MCF 10A (cell line): ENCODE measurements at regions not wholly inside any gene's neighbourhood (a gene's known extent, or its start where the extent isn't known, plus 50 kb on each side); places are given as distances from the start of the nearest gene placed in this dataset.

ENCODE experiments used
- BruUV-seq: library from RNA; stranded (reverse); fragments of 400-500 nt; replicated peaks from 2 replicates; lab custom pipeline; 2021; lab: Mats Ljungman, UMichigan
- CTCF ChIA-PET: fragments of 300-600 bp; sonication (Branson Sonifier 250); formaldehyde crosslinking; extraction: SDS; loops from one replicate; lab custom pipeline; 2021; ENCODE audit warnings: antibody characterized with exemption, inconsistent platforms; lab: Yijun Ruan, JAX
- POLR2A ChIA-PET: fragments of 300-600, 350-650 bp; sonication (Branson Sonifier 250); formaldehyde crosslinking; extraction: SDS; loops from one replicate; lab custom pipeline; 2020; ENCODE audit warnings: antibody characterized with exemption, inconsistent platforms; lab: Yijun Ruan, JAX
- DNase-seq: peaks from one replicate; pipeline ENCODE4 v3.0.0-alpha.2; 2018; ENCODE audit not compliant: unreplicated experiment
- H3K27ac Mint-ChIP-seq: one replicate; pipeline ENCODE4 v1.8.0; 2022; ENCODE audit warnings: mild to moderate bottlenecking, low read depth, mixed read lengths; ENCODE audit not compliant: unreplicated experiment
- H3K27me3 Mint-ChIP-seq: one replicate; pipeline ENCODE4 v1.8.0; 2022; ENCODE audit warnings: mixed read lengths; ENCODE audit not compliant: insufficient read depth, unreplicated experiment
- H3K36me3 Mint-ChIP-seq: one replicate; pipeline ENCODE4 v1.8.0; 2022; ENCODE audit warnings: mild to moderate bottlenecking, moderate library complexity, mixed read lengths; ENCODE audit not compliant: insufficient read depth, unreplicated experiment
- H3K4me1 Mint-ChIP-seq: one replicate; pipeline ENCODE4 v1.8.0; 2022; ENCODE audit warnings: mixed read lengths; ENCODE audit not compliant: insufficient read depth, unreplicated experiment
- H3K4me3 Mint-ChIP-seq: one replicate; pipeline ENCODE4 v1.8.0; 2022; ENCODE audit warnings: mild to moderate bottlenecking, moderate library complexity, mixed read lengths; ENCODE audit not compliant: unreplicated experiment
- H3K9me3 Mint-ChIP-seq: one replicate; pipeline ENCODE4 v1.8.0; 2022; ENCODE audit warnings: mixed read lengths; ENCODE audit not compliant: unreplicated experiment
- CTCF ChIP-seq: fragments of 200-600 bp; IDR thresholded peaks from one replicate; pipeline ENCODE4 v1.8.0; 2022; ENCODE audit warnings: antibody characterized with exemption, mild to moderate bottlenecking; ENCODE audit not compliant: unreplicated experiment
- intact Hi-C: fragments of 100-400 bp; cut with micrococcal nuclease; formaldehyde crosslinking; loops from 2 replicates; pipeline ENCODE4 v1.14.1; 2022

- POLR2A ChIA-PET = interaction anchor here (0.6 to 0.7 kb wide), 2 partner anchors 63 to 278 kb away, joined by 3 to 4 read pairs; no protein-coding TSS in a partner anchor
- intact Hi-C loops = no loop called here
Observed at GRCh38 chr1:5686195-5686594, 306.0 kb downstream of the NPHP4 start.

GRCh38 chr1:5685446-5686040 is 306.7 kb downstream of the NPHP4 start:
- Mint-ChIP-seq H3K9me3 (no peaks in the 10 kb centered on the region), H3K36me3 (no peaks in the 10 kb centered on the region), H3K27me3 (no peaks in the 10 kb centered on the region), H3K4me3 (no peak overlapping the region), H3K4me1 (no peaks in the 10 kb centered on the region), H3K27ac (peak overlapping the region; percentile 20)
- intact Hi-C loops = no loop called here
- TF ChIP-seq CTCF = no peak
- ChIA-PET POLR2A (interaction anchor here (0.7 kb wide), 2 partner anchors 21 to 278 kb away, joined by 3 to 4 read pairs; no protein-coding TSS in a partner anchor), CTCF (interaction anchor here (0.6 to 1.1 kb wide), 3 partner anchors 60 to 294 kb away, joined by 3 to 4 read pairs (median 3); no protein-coding TSS in a partner anchor)
- BruUV-seq = no TSS peak
- no peak for DNase-seq

More at GRCh38 chr1:5686195-5686594, 306.0 kb downstream of the NPHP4 start:
- H3K4me3 Mint-ChIP-seq = no peak overlapping the region
- no peaks in the 10 kb centered on the region for H3K27me3 Mint-ChIP-seq
- H3K27ac Mint-ChIP-seq = no peak overlapping the region
- no peaks in the 10 kb centered on the region for H3K9me3 Mint-ChIP-seq
- no TSS peak for BruUV-seq
- no peak for DNase-seq
- no peaks in the 10 kb centered on the region for H3K4me1 Mint-ChIP-seq
- TF ChIP-seq CTCF = no peak
- CTCF ChIA-PET = interaction anchor here (0.6 to 1.1 kb wide), 3 partner anchors 59 to 293 kb away, joined by 3 to 4 read pairs (median 3); no protein-coding TSS in a partner anchor
- no peaks in the 10 kb centered on the region for H3K36me3 Mint-ChIP-seq

- H3K27me3 Mint-ChIP-seq = no peaks in the 10 kb centered on the region
- no TSS peak for BruUV-seq
- intact Hi-C loops = no loop called here
Observed at GRCh38 chr1:5684791-5685190, 307.4 kb downstream of the NPHP4 start.

More at GRCh38 chr1:5684791-5685190, 307.4 kb downstream of the NPHP4 start:
- Mint-ChIP-seq H3K9me3 (no peaks in the 10 kb centered on the region), H3K4me3 (no peak overlapping the region), H3K4me1 (no peaks in the 10 kb centered on the region), H3K36me3 (no peaks in the 10 kb centered on the region), H3K27ac (peak overlapping the region; percentile 20)
- DNase-seq = no peak
- CTCF ChIA-PET = no interaction called here
- no peak for TF ChIP-seq CTCF
- POLR2A ChIA-PET = interaction anchor here (0.7 kb wide), 1 partner anchor 20 kb away, joined by 3 read pairs; no protein-coding TSS in a partner anchor
